Stimulated activated CD4-positive, alpha-beta T cell treated with anti-CD3 and anti-CD28 coated beads, Interleukin-2, amount 100 ng/mL, for 24 hours (primary cell): ENCODE measurements at regions not wholly inside any gene's neighbourhood (a gene's known extent, or its start where the extent isn't known, plus 50 kb on each side); places are given as distances from the start of the nearest gene placed in this dataset.
"Not testable (repeated sequence)": the region's sequence is repeated elsewhere in the genome, so short reads cannot be mapped to it uniquely, and the experiment has no call there.

Experiments
- DNase-seq, 2 donors: peaks; one replicate each; pipeline ENCODE4 v3.0.0-alpha.2; 2020

GRCh38 chr15:59828861-59829260 lies 139.7 kb upstream of the BNIP2 start:
- DNase-seq, result no peak

GRCh38 chr15:59828263-59828662 lies 139.1 kb upstream of the BNIP2 start:
- DNase-seq, result no peak

DNA sequence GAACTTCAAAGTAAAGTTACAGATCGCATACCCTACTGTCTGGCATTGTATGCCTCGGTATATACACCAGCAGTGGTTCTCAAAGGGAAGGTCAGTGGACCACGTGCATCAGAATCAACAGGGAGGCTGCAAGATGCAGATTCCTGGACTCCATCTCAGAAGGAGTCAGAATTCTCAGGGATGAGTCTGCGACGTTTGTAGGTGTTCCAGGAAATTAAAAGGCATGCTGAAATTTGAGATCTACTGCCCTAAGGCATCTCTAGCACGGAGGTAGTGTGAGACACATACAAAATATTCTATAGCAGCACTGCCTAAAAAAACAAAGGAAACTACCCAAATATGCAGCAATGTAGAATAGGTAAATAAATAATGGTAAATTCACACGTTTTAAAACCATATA lies 136.8 kb upstream of the BNIP2 start:
- DNase-seq, result no peak

- no peak for DNase-seq
These were observed 132.2 kb upstream of the BNIP2 start for GRCh38 chr15:59821286-59821685.

GRCh38 chr15:59819092-59819491 lies 130.0 kb upstream of the BNIP2 start:
- no peak for DNase-seq

GRCh38 chr15:59818336-59818735 lies 129.2 kb upstream of the BNIP2 start:
- DNase-seq, result no peak

DNA sequence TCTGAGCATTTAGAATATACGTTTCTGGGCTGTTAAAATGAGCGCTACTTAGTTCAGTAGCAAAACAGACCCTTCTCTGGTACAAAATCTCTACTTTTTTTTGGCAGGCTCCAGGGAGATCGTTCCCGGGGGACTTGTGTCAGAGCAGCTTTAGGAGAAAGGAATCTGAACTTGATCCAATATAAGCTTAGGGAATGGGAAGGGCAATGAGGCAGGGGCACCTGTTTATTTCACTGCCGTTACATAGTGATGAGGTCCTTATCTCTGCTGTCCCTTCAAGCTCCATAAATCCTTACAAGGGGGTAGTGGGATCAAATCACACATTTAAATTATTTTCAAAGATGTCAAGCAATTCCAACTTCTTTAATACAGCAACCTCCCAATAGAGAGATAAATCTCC lies 128.7 kb upstream of the BNIP2 start:
- DNase-seq, result no peak

DNA sequence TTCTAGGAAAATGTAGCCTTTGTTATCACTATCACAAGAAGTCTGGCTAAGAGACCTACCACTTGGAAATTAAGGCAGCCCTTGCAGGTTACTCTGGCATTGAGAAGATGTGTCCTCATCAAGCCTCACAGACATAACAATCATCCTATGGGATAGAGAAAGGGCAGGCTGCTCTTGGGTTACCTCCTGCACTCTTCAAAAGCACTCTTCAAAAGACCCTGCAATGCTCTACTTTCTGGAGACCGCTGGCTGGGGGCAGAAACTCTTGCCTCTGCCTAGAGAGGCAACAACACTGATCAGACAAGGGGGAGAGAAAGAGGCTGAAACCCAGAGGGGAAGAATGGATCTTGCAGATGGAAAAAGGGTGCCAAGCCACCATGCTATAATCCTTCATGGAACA lies 127.9 kb upstream of the BNIP2 start:
- DNase-seq, result no peak

DNA sequence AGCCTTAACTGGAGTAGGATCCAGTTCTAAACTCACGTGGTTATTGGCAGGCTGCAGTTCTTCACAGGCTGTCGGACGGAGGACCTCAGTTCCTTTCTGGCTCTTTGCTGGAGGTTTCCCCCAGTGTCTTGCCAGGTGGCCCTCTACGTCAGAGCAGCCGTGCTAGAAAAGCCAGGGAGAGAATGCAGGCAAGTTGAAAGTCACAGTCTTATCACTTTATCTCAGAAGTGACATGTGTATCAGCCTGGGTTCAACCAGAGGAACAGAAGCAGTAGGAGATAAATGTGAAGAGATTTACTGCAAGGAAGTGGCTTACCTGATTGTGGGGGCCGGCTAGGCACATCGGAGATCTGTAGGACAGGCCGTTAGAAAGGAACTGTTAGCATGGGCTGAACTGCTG lies 125.3 kb upstream of the BNIP2 start:
- DNase-seq, result peak in 1 of 2 donors; percentile 10

DNA sequence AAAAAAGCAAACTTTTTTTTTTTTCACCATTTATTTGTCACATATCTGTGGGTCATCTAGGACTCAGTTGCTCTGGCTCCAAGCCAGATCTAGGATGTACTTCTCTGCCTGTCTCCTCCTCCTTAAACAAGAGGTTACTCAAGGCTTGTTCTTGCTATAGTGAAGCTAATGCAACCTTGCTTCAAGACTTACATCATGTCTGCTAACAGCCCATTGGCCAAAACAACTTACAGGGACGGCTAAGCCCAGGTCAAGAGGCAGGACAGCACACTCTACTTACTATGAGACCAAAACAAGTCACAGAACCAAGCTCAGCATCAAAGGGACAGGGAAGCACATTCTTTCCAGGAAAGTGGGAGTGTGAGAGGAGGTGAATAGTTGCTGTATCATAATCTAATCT lies 123.8 kb upstream of the BNIP2 start:
- no peak for DNase-seq

DNA sequence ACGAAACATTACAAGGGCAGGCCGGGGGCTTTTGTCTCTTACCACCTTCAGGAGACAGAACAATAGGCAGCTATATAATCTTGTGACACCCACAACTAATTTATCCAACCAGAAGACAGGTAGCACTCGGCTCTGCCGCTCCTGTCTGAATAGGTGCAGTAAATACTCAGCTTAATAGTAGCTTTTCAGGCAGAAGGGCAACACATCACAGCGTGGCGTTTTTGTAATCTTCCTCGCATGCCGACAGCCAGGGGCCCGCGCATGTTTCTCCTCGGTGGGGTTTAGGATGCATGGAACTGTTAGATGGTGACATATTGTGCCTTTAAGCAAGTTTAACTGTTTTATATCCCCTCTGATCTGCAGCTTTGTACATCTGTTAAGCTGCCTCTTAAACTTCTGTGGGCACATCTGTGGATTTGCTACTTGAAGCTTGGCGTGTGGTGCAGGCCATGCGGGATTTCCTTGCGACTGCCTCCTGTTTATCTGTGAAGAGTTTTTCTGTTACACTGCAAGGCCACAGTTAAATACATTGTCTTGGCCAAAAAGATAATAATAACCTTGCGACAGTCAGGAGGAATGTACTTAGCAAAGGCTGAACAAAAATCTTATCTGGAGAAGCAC lies 123.2 kb upstream of the BNIP2 start:
- no peak for DNase-seq

- DNase-seq, result peak; percentile 47 to 50
These were observed 114.3 kb upstream of the BNIP2 start for GRCh38 chr15:59803293-59803966.

DNA sequence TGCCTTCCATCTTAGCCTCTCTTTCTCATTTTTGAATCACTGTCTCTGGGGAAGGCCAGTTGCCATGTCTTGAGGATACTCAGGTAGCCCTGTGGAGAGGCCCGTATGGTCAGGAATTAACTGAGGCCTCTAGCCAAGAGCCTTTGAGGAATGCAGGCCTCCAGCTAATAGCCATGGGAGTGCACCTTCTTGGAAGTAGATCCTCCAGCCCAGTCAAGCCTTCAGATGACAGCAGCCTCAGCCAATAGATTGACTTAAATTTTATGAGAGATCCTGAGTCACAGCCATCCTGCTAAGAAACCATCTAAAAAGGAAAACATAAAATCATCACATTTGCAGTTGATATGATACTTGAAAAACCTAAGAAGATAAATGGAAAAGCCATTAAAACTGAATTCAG lies 112.5 kb upstream of the BNIP2 start:
- no peak for DNase-seq

DNA sequence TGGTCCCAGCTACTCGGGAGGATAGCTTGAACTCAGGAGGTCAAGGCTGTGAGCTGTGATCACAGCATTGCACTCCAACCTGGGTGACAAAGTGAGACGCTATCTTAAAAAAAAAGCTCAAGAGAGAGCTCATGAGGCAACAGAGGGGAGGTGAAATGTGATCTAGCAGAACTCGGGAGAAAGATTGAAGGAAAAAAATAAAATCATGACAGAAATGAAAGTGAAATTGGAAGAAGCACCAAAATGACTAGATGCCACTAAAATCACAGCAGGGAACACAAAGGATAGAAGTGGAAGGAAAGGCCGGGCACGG lies 109.4 kb upstream of the BNIP2 start:
- DNase-seq, result no peak

DNA sequence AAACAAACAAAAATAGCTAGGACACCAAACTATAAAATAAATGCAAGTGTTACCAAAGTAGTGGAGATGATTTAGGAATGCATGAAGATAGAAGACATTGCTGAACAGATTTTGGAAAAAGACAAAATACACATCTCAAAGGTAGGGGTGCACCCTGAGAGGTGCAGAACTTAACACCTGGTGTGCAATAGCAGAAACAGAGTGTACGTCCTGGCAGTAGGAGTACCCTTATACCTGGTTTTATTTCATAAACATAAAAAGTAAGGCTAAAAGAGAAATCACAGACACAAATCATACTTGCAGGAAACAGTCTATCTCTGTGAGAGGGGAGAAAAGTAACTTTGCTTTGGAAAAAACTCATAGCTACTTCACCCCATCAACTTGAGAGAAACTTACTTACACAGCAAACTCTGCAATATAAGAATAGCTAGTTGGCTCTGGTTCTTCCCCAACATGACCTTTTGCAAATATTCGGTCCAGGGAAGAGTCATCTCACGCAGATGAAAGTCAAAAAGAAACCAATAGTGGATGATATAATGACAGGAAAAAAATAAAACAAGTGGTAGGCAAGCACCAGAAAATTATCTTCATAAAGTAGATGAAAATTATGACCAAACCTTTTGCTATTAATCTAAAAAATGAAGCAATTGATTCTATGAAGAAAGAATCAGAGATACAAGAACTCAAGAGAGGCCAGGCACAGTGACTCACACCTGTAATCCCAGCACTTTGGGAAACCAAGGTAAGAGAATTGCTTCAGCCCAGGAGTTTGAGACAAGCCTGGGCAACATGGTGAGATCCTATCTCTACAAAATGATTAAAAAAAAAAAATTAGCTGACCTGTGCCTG lies 108.9 kb upstream of the BNIP2 start:
- no peak for DNase-seq

DNA sequence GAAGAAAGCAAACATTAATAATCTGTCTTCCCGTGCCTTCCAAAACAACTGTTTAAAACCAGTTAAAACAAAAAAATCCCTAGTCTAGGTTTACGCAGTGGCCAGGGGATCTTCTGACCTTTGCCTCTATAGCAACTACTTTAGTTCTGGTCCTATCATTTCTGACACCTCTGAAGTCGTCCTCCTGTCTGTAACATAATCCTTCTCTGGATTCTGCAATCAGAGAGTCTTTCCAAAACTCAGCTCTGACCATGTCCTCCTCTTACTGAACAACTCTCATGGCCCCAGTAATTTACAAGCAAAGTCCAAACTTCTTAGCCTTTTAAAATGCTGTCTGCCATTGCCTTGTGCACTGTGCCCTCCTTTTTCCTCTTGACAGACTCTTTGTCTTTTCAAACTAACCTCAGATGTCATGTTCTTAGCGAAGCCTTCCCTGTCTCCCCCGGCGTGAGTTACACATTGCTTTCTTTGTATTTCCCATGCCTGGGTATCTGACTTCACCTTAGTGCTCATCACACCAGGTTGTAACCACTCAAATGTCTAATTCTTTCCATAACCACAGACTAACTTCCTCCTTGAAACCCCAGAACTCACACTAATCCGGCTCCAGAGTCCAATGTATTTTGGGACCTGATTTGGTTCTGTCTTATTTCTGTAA lies 105.2 kb upstream of the BNIP2 start:
- DNase-seq, result peak in 1 of 2 donors; percentile 11

- DNase-seq, result peak in 1 of 2 donors; percentile 28
These were observed 103.2 kb upstream of the BNIP2 start for GRCh38 chr15:59792359-59792758.

GRCh38 chr15:59791755-59792154 lies 102.6 kb upstream of the BNIP2 start:
- no peak for DNase-seq

DNA sequence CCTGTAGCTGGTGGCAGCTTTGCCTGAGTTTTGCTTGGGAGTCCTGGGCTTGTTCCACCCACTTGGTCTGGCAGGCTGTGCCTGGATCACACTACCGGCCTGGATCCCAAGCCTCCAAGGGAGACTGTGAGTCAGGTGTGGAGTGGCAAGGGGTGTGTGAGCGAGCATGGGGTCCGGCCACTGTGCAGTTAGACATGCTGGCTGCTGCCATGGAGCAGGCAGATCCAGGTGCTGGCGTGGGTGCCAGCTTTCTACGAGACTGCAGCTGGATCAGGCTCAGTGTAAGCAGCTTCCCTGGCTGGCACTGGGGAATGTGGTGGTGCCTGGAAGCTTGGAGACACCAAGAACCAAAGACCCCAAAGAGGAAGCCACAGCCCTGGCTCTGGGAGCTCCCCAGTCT lies 102.0 kb upstream of the BNIP2 start:
- no peak for DNase-seq

GRCh38 chr15:59786466-59786865 lies 97.3 kb upstream of the BNIP2 start:
- DNase-seq, result not testable (repeated sequence)

- not testable (repeated sequence) for DNase-seq
These were observed 96.9 kb upstream of the BNIP2 start for GRCh38 chr15:59785981-59786380.

- DNase-seq, result not testable (repeated sequence)
These were observed 94.8 kb upstream of the BNIP2 start for GRCh38 chr15:59783774-59784520.

GRCh38 chr15:59779110-59779509 lies 90.0 kb upstream of the BNIP2 start:
- no peak for DNase-seq
